Activated naive CD8-positive, alpha-beta T cell treated with anti-CD3 and anti-CD28 coated beads, Interleukin-2, amount 50 U/mL, for 24 hours (primary cell): ENCODE measurements at regions not wholly inside any gene's neighbourhood (a gene's known extent, or its start where the extent isn't known, plus 50 kb on each side); places are given as distances from the start of the nearest gene placed in this dataset.
"Not testable (repeated sequence)": the region's sequence is repeated elsewhere in the genome, so short reads cannot be mapped to it uniquely, and the experiment has no call there.

Experiments
- ATAC-seq: fragments of 150-1000 bp; cut with Tn5 transposase; one replicate; pipeline ENCODE4 v1.10.0; 2021
- DNase-seq: peaks from one replicate; pipeline ENCODE4 v3.0.0; 2021
- H3K27ac Mint-ChIP-seq: one replicate; pipeline ENCODE4 v1.8.0; 2021; ENCODE audit warnings: mild to moderate bottlenecking, mixed read lengths
- H3K27me3 Mint-ChIP-seq: one replicate; pipeline ENCODE4 v1.8.0; 2021; ENCODE audit warnings: mixed read lengths
- H3K36me3 Mint-ChIP-seq: one replicate; pipeline ENCODE4 v1.8.0; 2021; ENCODE audit warnings: low read depth, mixed read lengths
- H3K4me1 Mint-ChIP-seq: one replicate; pipeline ENCODE4 v1.8.0; 2021; ENCODE audit warnings: mixed read lengths
- H3K4me3 Mint-ChIP-seq: one replicate; pipeline ENCODE4 v1.8.0; 2021; ENCODE audit warnings: mild to moderate bottlenecking, moderate library complexity, mixed read lengths
- H3K9me3 Mint-ChIP-seq: one replicate; pipeline ENCODE4 v1.8.0; 2021; ENCODE audit warnings: mixed read lengths

DNA sequence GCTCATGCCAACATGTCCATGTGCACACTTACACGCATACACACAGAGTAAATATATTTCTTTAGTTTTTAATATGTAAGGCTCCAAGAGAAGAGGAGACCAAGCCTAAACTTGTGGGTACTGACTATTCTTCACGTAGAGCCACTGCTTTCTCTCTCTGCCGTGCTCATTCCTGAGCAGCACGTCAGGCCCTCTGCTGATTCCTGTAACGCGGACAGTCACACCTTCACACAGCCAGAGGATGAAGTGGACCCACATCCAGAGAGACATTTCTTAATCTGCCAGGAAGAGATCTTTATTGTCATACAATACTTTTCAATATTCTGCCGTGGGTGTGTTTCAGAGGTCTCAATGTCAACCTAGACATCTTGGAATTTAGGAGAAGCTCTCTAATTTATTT, 560.7 kb downstream of the STK39 start:
- Mint-ChIP-seq H3K36me3 (no peaks in the 10 kb centered on the region), H3K27me3 (peaks cover 3% of the 10 kb centered on the region), H3K4me1 (no peaks in the 10 kb centered on the region), H3K9me3 (peaks cover 4% of the 10 kb centered on the region), H3K27ac (no peak overlapping the region), H3K4me3 (no peak overlapping the region)
- DNase-seq: no peak
- ATAC-seq: no peak

GRCh38 chr2:167681234-167682015, 566.0 kb downstream of the STK39 start:
- H3K27me3 Mint-ChIP-seq: peaks cover 3% of the 10 kb centered on the region
- no peak for ATAC-seq
- no peak overlapping the region for H3K4me3 Mint-ChIP-seq
- H3K36me3 Mint-ChIP-seq: no peaks in the 10 kb centered on the region
- H3K27ac Mint-ChIP-seq: no peak overlapping the region
- no peak for DNase-seq
- no peaks in the 10 kb centered on the region for H3K9me3 Mint-ChIP-seq
- no peaks in the 10 kb centered on the region for H3K4me1 Mint-ChIP-seq

GRCh38 chr2:167678158-167678557, 569.2 kb downstream of the STK39 start:
- Mint-ChIP-seq H3K27me3 (peaks cover 3% of the 10 kb centered on the region), H3K36me3 (no peaks in the 10 kb centered on the region), H3K4me1 (no peaks in the 10 kb centered on the region), H3K9me3 (no peaks in the 10 kb centered on the region), H3K27ac (no peak overlapping the region), H3K4me3 (no peak overlapping the region)
- ATAC-seq: no peak
- no peak for DNase-seq

DNA sequence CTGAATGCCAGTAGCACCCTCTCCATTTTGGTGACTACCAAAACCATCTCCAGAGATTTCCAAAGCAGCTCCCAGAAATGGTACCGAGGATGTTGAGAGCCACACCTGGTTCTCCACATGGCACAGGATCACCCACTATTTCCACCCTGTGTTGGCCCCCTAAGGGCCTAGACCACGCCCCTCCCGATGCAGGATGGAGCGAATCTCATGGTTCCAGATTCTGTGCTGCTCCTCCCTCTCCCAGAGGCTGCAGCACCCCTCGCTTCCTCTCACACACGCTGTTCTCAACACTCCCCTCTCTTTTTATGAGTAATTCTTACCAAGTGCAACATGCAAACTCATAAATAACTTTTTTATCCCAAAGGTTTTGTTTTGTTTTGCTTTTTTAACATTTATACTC, 571.5 kb downstream of the STK39 start:
- Mint-ChIP-seq H3K36me3 (no peaks in the 10 kb centered on the region), H3K4me1 (no peaks in the 10 kb centered on the region), H3K9me3 (peaks cover 7% of the 10 kb centered on the region), H3K4me3 (no peak overlapping the region), H3K27ac (no peak overlapping the region), H3K27me3 (no peaks in the 10 kb centered on the region)
- DNase-seq (no peak), ATAC-seq (no peak)

DNA sequence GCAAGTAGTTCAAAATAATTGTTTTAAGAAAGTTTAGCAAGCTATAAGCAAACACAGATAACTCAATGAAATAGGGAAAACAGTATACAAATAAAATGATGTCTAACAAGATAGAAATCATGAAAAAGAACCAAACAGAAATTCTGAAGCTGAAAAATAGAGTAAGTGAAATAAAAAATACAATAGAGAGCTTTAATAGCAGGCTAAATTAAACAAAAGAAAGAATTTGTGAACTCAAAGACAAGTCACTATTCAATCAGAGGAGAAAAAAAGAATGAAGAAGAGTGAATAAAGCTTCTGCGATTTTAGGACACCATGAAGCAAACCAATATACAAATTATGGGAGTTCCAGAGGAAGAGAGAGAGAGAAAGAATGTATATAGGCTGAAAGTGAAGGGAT, 576.8 kb downstream of the STK39 start:
- DNase-seq (no peak), ATAC-seq (no peak)
- Mint-ChIP-seq H3K4me1 (no peaks in the 10 kb centered on the region), H3K36me3 (no peaks in the 10 kb centered on the region), H3K27ac (no peak overlapping the region), H3K4me3 (no peak overlapping the region), H3K9me3 (peaks cover 27% of the 10 kb centered on the region), H3K27me3 (no peaks in the 10 kb centered on the region)

DNA sequence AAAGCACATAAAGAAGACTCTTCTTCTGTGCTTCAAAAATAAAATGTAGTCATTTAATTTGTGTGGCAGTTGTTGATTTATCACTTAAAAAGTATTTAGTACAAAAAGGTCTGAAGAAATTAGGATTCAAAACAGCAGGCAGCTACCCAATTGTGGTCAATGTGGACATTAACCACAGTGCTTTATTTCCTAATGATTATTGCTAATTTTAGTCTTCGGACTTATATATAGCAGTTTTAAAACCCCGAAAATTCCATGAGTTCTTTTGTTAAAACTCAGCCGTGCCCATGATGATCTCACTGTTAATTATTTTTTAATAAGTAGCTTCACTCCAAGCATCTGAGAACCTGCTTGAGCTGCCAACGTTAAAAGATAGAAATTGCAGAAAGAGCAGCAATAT, 594.3 kb downstream of the STK39 start:
- Mint-ChIP-seq H3K27me3 (peaks cover 2% of the 10 kb centered on the region), H3K9me3 (no peaks in the 10 kb centered on the region), H3K4me3 (no peak overlapping the region), H3K36me3 (no peaks in the 10 kb centered on the region), H3K4me1 (no peaks in the 10 kb centered on the region), H3K27ac (no peak overlapping the region)
- ATAC-seq (no peak), DNase-seq (no peak)

- H3K4me1 Mint-ChIP-seq: no peaks in the 10 kb centered on the region
- peaks cover 2% of the 10 kb centered on the region for H3K27me3 Mint-ChIP-seq
- H3K36me3 Mint-ChIP-seq: no peaks in the 10 kb centered on the region
- no peak for ATAC-seq
- DNase-seq: no peak
- H3K9me3 Mint-ChIP-seq: no peaks in the 10 kb centered on the region
- no peak overlapping the region for H3K27ac Mint-ChIP-seq
- H3K4me3 Mint-ChIP-seq: no peak overlapping the region
Observed at GRCh38 chr2:167652401-167652800, 595.0 kb downstream of the STK39 start.

DNA sequence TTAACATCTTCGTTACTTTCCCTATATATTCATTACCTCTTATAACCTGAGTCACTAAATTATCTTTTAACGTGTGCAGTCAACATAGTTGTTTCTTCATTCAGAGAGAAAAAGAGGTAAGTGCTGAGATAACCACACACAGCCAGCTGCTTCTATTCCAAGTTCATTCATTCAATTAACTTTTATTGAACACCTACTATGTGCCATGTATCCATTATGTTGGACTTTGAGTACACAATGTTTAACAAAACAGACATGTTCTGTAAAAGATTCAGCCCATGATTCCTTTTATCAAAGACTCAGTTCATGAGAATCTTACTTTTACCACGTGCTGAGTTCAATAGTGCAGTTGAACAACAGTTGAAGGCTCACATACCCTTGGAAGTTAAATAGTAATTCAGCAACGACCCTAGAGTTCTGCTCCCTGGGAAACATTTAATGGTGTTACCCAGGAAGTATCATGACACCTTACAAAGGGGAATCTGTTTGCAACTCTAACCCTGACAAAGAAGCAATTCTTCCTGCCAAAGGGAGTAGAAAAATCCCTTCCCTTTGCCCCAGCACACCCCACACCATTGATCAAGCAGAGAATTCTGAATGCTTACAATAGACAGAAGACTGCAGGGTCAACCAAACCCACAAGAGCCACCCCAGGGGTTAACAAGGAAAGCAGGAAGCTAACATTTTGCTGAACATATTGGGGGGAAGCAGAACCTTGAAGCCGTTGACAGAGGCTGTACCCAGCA, 595.8 kb downstream of the STK39 start:
- no peak overlapping the region for H3K4me3 Mint-ChIP-seq
- ATAC-seq: no peak
- H3K27ac Mint-ChIP-seq: no peak overlapping the region
- no peaks in the 10 kb centered on the region for H3K36me3 Mint-ChIP-seq
- no peaks in the 10 kb centered on the region for H3K4me1 Mint-ChIP-seq
- no peak for DNase-seq
- H3K27me3 Mint-ChIP-seq: no peaks in the 10 kb centered on the region
- H3K9me3 Mint-ChIP-seq: no peaks in the 10 kb centered on the region

DNA sequence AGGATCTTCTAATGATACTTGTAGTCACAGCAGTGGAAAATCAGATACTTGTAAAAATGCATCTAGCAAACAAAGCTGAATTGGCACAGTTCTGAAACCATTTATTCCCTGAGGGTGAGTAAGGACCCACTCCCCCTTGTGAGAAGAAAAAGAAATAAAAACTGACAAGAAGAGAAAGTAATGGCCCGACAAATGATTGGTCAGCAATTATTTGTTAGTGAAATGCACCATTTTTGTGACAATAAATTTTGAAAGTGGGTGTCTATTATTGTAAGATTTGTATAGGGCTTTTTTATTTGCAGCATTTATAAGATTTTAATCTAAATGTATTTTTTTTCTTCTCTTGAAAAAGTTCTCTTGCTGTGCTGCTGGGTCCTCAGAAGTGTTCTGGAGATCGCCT, 600.8 kb downstream of the STK39 start:
- DNase-seq: no peak
- no peaks in the 10 kb centered on the region for H3K4me1 Mint-ChIP-seq
- ATAC-seq: no peak
- no peak overlapping the region for H3K4me3 Mint-ChIP-seq
- H3K36me3 Mint-ChIP-seq: no peaks in the 10 kb centered on the region
- H3K9me3 Mint-ChIP-seq: peaks cover 3% of the 10 kb centered on the region
- H3K27ac Mint-ChIP-seq: no peak overlapping the region
- no peaks in the 10 kb centered on the region for H3K27me3 Mint-ChIP-seq

DNA sequence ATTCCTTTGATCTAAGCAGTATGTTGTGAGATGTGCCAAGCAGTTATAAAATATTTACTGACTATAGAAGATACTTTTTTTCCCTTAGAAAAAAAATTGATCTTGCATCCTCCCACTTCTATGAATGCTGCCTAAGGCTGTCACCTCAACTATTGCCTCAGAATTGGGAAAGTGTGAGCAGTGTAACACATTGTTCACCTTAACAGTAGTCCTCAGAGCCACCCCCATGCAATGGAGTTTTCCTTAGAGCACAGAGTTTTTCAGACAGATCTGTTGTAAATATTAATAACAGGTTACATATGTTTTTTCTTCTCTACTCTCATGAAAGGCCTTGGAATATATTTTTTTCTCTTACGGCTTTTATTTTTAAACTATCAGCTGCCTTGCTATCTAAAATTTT, 607.3 kb downstream of the STK39 start:
- Mint-ChIP-seq H3K36me3 (no peaks in the 10 kb centered on the region), H3K27ac (no peak overlapping the region), H3K9me3 (peaks cover 8% of the 10 kb centered on the region)

DNA sequence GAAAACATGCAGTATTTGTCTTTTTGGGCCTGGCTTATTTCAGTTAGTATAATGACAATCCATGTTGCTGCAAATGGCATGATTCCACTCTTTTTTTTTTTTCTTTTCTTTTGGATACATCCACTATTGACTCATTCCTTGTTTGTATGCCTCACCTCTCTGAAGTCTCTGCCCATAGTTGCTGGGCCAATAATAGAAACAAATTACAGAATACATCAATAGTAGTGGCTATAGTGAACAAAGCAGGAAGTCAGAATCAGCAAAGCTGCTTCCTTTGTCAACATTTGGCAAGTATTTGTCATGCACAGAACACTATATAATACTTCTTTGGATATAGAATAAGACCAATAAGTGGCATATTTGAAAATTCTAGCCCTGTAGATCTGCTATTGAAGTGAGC, 609.7 kb downstream of the STK39 start:
- no peaks in the 10 kb centered on the region for H3K27me3 Mint-ChIP-seq
- no peak for ATAC-seq

More for the DNA sequence above, 607.3 kb downstream of the STK39 start:
- ATAC-seq (no peak), DNase-seq (no peak)
- no peaks in the 10 kb centered on the region for H3K27me3 Mint-ChIP-seq
- H3K4me3 Mint-ChIP-seq: no peak overlapping the region
- H3K4me1 Mint-ChIP-seq: no peaks in the 10 kb centered on the region

DNA sequence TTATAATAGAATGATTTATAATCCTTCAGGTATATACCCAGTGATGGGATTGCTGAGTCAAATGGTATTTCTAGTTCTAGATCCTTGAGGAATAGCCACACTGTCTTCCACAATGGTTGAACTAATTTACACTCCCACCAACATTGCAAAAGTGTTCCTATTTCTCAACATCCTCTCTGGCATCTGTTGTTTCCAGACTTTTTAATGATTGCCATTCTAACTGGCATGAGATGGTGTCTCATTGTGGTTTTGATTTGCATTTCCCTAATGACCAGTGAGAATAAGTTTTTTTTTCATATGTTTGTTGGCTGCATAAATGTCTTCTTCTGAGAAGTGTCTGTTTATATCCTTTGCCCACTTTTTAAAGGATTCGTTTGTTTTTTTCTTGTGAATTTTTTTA, 615.1 kb downstream of the STK39 start:
- H3K4me3 Mint-ChIP-seq, DNase-seq, H3K9me3 Mint-ChIP-seq, ATAC-seq, H3K36me3 Mint-ChIP-seq, H3K27me3 Mint-ChIP-seq, H3K4me1 Mint-ChIP-seq, H3K27ac Mint-ChIP-seq: not testable (repeated sequence)

More for the DNA sequence above, 609.7 kb downstream of the STK39 start:
- no peak overlapping the region for H3K4me3 Mint-ChIP-seq
- H3K36me3 Mint-ChIP-seq: no peaks in the 10 kb centered on the region
- H3K4me1 Mint-ChIP-seq: no peaks in the 10 kb centered on the region
- no peak overlapping the region for H3K27ac Mint-ChIP-seq
- H3K9me3 Mint-ChIP-seq: peaks cover 8% of the 10 kb centered on the region
- DNase-seq: no peak

DNA sequence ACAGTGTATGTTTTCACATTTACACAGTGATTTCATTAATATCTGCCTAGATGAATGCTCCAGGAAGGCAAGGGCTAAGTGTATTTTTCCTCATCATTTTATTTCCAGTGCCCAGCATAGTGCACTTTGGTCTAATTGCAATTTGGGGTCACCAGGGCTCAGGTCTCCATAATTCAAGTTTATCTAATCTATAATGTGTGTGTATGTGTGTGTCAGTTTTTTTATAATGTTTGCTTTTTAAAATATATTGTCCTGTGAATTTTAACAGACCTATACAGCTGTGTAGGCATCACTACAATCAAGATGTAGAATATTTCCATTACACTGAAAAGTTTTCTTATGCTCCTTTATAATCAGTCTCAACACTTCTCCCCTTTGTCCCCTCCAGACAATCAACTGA, 620.4 kb downstream of the STK39 start:
- peaks cover 1% of the 10 kb centered on the region for H3K9me3 Mint-ChIP-seq
- no peak overlapping the region for H3K4me3 Mint-ChIP-seq
- ATAC-seq (no peak), DNase-seq (no peak)
- no peaks in the 10 kb centered on the region for H3K36me3 Mint-ChIP-seq
- H3K27ac Mint-ChIP-seq: no peak overlapping the region
- H3K4me1 Mint-ChIP-seq: no peaks in the 10 kb centered on the region
- H3K27me3 Mint-ChIP-seq: no peaks in the 10 kb centered on the region

GRCh38 chr2:167626301-167626700, 621.1 kb downstream of the STK39 start:
- DNase-seq (no peak), ATAC-seq (no peak)
- no peak overlapping the region for H3K4me3 Mint-ChIP-seq
- H3K36me3 Mint-ChIP-seq: no peaks in the 10 kb centered on the region
- H3K27ac Mint-ChIP-seq: no peak overlapping the region
- no peaks in the 10 kb centered on the region for H3K27me3 Mint-ChIP-seq
- H3K4me1 Mint-ChIP-seq: no peaks in the 10 kb centered on the region
- H3K9me3 Mint-ChIP-seq: peaks cover 5% of the 10 kb centered on the region

DNA sequence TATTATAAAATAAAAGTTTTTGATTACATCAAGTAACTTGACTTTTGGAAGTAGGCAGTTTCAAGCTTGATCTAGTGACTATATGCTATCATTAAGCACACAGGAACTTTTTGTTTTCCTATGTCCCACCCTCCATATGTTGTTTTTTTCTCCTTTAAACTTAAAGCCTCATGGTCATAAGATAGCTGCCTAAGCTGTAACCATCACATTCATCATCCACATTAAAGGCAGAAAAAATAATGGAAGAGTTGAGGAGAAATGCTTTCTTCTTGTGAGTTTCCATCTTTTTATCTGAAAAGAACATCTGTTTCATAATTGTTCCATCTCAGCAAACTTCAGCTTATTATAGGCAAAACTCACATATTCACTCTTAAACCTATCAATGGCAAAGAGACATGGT, 630.4 kb downstream of the STK39 start:
- ATAC-seq: no peak
- Mint-ChIP-seq H3K9me3 (peaks cover 4% of the 10 kb centered on the region), H3K4me1 (no peaks in the 10 kb centered on the region), H3K27me3 (no peaks in the 10 kb centered on the region), H3K4me3 (no peak overlapping the region), H3K27ac (no peak overlapping the region), H3K36me3 (no peaks in the 10 kb centered on the region)
- no peak for DNase-seq
